Liver (tissue), 3 donors: ENCODE measurements at regions not wholly inside any gene's neighbourhood (a gene's known extent, or its start where the extent isn't known, plus 50 kb on each side); places are given as distances from the start of the nearest gene placed in this dataset.

ENCODE experiments used
- GABPA ChIP-seq, 2 donors: IDR thresholded peaks in 1 of 2; conservative IDR thresholded peaks in 1 of 2; 2 replicates each; pipeline ENCODE4 v1.6.1; 2016; ENCODE audit warnings: antibody characterized with exemption in 2 of 2, mild to moderate bottlenecking in 1 of 2, moderate library complexity in 1 of 2
- RAD21 ChIP-seq, 2 donors: IDR thresholded peaks; 2 replicates each; pipeline ENCODE4 v1.6.1; 2016; ENCODE audit warnings: antibody characterized with exemption in 2 of 2, mild to moderate bottlenecking in 2 of 2
- TAF1 ChIP-seq: conservative IDR thresholded peaks from 2 replicates; pipeline ENCODE4 v1.6.1; 2016; ENCODE audit warnings: antibody characterized with exemption, mild to moderate bottlenecking
- YY1 ChIP-seq: IDR thresholded peaks from 2 replicates; pipeline ENCODE4 v1.6.1; 2016; ENCODE audit warnings: antibody characterized with exemption, mild to moderate bottlenecking
- TF ChIP-seq, protein P1 (sequence below): fragments of 150-350 bp; IDR thresholded peaks from 2 replicates; pipeline ENCODE4 v1.5.1; 2017; ENCODE audit warnings: improper control_type of control experiment, low read depth, low read length; ENCODE audit not compliant: missing input control
- TF ChIP-seq, protein P2 (sequence below): IDR thresholded peaks from 2 replicates; pipeline ENCODE4 v1.6.1; 2016; ENCODE audit warnings: antibody characterized with exemption, mild to moderate bottlenecking
- donor health status: healthy.
- donor health status: healthy.

DNA sequence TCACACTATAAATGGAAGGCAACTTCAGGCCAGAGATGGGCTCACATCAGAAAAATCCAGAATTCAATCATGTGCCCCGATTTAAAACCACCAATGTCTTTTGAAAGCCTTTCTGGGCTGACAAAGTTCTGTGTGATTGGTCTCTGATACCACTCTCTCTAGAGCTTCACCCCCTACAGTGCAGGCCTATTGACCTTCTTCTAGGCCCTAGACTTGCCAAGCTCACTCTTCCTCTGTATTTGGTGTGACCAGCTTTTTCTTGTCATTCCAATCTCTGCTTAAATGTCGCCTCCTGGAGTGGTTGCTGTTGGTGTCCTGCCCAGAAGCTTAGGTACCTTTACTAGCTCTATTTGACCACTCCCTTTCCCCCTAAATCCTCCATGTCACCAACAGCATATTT, 78.7 kb downstream of the GCNT4 start:
- TF ChIP-seq, protein P1, sequence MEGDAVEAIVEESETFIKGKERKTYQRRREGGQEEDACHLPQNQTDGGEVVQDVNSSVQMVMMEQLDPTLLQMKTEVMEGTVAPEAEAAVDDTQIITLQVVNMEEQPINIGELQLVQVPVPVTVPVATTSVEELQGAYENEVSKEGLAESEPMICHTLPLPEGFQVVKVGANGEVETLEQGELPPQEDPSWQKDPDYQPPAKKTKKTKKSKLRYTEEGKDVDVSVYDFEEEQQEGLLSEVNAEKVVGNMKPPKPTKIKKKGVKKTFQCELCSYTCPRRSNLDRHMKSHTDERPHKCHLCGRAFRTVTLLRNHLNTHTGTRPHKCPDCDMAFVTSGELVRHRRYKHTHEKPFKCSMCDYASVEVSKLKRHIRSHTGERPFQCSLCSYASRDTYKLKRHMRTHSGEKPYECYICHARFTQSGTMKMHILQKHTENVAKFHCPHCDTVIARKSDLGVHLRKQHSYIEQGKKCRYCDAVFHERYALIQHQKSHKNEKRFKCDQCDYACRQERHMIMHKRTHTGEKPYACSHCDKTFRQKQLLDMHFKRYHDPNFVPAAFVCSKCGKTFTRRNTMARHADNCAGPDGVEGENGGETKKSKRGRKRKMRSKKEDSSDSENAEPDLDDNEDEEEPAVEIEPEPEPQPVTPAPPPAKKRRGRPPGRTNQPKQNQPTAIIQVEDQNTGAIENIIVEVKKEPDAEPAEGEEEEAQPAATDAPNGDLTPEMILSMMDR, result no peak
- TF ChIP-seq TAF1 (no peak), RAD21 (IDR thresholded peaks at IDR 0.05) (no peak), YY1 (no peak), GABPA (IDR thresholded peaks at IDR 0.05 in 1 of 2, conservative IDR thresholded peaks at IDR 0.05 in 1 of 2) (no peak)
- TF ChIP-seq, protein P2, sequence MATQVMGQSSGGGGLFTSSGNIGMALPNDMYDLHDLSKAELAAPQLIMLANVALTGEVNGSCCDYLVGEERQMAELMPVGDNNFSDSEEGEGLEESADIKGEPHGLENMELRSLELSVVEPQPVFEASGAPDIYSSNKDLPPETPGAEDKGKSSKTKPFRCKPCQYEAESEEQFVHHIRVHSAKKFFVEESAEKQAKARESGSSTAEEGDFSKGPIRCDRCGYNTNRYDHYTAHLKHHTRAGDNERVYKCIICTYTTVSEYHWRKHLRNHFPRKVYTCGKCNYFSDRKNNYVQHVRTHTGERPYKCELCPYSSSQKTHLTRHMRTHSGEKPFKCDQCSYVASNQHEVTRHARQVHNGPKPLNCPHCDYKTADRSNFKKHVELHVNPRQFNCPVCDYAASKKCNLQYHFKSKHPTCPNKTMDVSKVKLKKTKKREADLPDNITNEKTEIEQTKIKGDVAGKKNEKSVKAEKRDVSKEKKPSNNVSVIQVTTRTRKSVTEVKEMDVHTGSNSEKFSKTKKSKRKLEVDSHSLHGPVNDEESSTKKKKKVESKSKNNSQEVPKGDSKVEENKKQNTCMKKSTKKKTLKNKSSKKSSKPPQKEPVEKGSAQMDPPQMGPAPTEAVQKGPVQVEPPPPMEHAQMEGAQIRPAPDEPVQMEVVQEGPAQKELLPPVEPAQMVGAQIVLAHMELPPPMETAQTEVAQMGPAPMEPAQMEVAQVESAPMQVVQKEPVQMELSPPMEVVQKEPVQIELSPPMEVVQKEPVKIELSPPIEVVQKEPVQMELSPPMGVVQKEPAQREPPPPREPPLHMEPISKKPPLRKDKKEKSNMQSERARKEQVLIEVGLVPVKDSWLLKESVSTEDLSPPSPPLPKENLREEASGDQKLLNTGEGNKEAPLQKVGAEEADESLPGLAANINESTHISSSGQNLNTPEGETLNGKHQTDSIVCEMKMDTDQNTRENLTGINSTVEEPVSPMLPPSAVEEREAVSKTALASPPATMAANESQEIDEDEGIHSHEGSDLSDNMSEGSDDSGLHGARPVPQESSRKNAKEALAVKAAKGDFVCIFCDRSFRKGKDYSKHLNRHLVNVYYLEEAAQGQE, result no peak
